ENCODE measurements at regions not wholly inside any gene's neighbourhood (a gene's known extent, or its start where the extent isn't known, plus 50 kb on each side); places are given as distances from the start of the nearest gene placed in this dataset.

DNA sequence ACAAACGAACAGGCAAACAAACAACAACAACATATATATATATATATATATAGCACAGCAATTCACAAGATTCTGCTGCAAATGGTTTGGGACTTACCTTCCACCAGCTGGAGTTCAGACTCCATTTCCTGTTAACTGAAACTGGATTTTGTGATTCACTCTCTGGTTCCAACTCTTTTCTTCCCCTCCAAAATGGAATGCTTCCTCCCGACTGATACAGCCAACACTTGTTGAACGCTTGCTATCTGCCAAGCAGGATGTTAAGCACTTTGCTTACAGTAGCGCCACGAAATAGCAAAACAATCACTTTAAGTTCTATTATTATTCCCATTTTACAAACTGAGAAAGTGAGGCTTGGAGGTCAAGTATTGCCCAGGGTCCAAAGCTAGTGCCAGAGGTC, 116.0 kb upstream of the TMEM132C start:
- H3K27me3 Mint-ChIP-seq: no peaks in the 10 kb centered on the region
- ChIA-PET CTCF (no interaction called here), POLR2A (no interaction called here)
- TF ChIP-seq, protein P1, sequence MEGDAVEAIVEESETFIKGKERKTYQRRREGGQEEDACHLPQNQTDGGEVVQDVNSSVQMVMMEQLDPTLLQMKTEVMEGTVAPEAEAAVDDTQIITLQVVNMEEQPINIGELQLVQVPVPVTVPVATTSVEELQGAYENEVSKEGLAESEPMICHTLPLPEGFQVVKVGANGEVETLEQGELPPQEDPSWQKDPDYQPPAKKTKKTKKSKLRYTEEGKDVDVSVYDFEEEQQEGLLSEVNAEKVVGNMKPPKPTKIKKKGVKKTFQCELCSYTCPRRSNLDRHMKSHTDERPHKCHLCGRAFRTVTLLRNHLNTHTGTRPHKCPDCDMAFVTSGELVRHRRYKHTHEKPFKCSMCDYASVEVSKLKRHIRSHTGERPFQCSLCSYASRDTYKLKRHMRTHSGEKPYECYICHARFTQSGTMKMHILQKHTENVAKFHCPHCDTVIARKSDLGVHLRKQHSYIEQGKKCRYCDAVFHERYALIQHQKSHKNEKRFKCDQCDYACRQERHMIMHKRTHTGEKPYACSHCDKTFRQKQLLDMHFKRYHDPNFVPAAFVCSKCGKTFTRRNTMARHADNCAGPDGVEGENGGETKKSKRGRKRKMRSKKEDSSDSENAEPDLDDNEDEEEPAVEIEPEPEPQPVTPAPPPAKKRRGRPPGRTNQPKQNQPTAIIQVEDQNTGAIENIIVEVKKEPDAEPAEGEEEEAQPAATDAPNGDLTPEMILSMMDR (IDR thresholded peaks at IDR 0.05): no peak
- H3K27ac Mint-ChIP-seq: no peak overlapping the region
- H3K4me1 Mint-ChIP-seq (ENCODE audit: low read depth): no peaks in the 10 kb centered on the region
- intact Hi-C loops (cut with micrococcal nuclease): no loop called here
- H3K36me3 Mint-ChIP-seq (ENCODE audit: low read depth): no peaks in the 10 kb centered on the region
- no peak overlapping the region for H3K4me3 Mint-ChIP-seq
- H3K9me3 Mint-ChIP-seq: no peaks in the 10 kb centered on the region
- ATAC-seq: no peak
- no peak for DNase-seq

- CTCF ChIA-PET: no interaction called here
- Mint-ChIP-seq H3K4me1 (ENCODE audit: low read depth) (no peaks in the 10 kb centered on the region), H3K27ac (no peak overlapping the region), H3K9me3 (no peaks in the 10 kb centered on the region), H3K27me3 (no peaks in the 10 kb centered on the region), H3K36me3 (ENCODE audit: low read depth) (no peaks in the 10 kb centered on the region), H3K4me3 (no peak overlapping the region)
- POLR2A ChIA-PET: no interaction called here
- DNase-seq (no peak), ATAC-seq (no peak)
- intact Hi-C loops (cut with micrococcal nuclease): no loop called here
- TF ChIP-seq, protein P1 (IDR thresholded peaks at IDR 0.05): no peak
These were observed 111.4 kb upstream of the TMEM132C start for GRCh38 chr12:128155571-128155970.

DNA sequence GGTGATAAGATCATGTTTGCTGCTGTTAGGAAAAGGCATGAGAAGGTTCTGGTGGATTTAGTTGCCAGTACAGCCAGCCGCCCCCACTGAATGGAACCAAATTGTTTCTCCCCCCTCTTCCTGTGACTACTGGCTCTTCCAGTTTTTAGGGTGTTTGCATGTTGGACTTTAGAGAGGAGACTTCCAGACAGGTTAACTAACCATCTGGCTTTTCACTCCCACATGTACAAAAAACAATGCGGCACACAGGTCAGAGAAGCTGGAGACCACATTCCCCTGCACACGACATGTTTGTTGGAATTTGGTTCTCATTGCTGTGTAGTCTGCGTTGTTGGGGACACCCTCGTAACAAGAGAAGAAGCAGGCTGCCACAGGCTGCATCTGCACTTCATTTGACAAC, 103.9 kb upstream of the TMEM132C start:
- intact Hi-C loops (cut with micrococcal nuclease): no loop called here
- TF ChIP-seq, protein P1 (IDR thresholded peaks at IDR 0.05): no peak
- ATAC-seq: no peak

DNA sequence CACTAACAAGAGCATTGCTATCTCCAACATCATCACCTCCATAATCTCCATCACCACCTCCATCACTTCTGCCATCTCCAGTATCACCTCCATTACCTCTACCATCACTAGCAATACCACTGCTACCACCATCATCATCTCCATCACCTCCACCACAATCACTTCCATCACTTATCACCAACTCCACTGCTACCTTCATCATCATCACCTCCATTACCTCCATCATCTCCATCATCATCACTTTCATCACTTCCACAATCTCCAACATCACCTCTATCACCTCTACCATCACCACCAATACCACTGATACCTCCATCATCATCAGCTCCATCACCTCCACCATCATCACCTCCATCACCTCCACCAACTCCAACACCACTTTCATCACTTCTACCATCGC, 102.4 kb upstream of the TMEM132C start:
- H3K27ac Mint-ChIP-seq: no peak overlapping the region
- ATAC-seq (no peak), DNase-seq (no peak)
- TF ChIP-seq, protein P1 (IDR thresholded peaks at IDR 0.05): no peak
- H3K4me1 Mint-ChIP-seq (ENCODE audit: low read depth): no peaks in the 10 kb centered on the region
- ChIA-PET CTCF (interaction anchor here (1.1 kb wide), 1 partner anchor 95 kb away, joined by 3 read pairs; no protein-coding TSS in a partner anchor), POLR2A (no interaction called here)
- intact Hi-C loops (cut with micrococcal nuclease): no loop called here
- H3K27me3 Mint-ChIP-seq: no peaks in the 10 kb centered on the region
- H3K9me3 Mint-ChIP-seq: peaks cover 2% of the 10 kb centered on the region
- no peak overlapping the region for H3K4me3 Mint-ChIP-seq
- H3K36me3 Mint-ChIP-seq (ENCODE audit: low read depth): no peaks in the 10 kb centered on the region

More for the DNA sequence above, 103.9 kb upstream of the TMEM132C start:
- DNase-seq: no peak
- no peaks in the 10 kb centered on the region for H3K27me3 Mint-ChIP-seq
- H3K4me1 Mint-ChIP-seq (ENCODE audit: low read depth): no peaks in the 10 kb centered on the region
- no peaks in the 10 kb centered on the region for H3K36me3 Mint-ChIP-seq (ENCODE audit: low read depth)
- H3K9me3 Mint-ChIP-seq: no peaks in the 10 kb centered on the region
- CTCF ChIA-PET: interaction anchor here (1.1 kb wide), 1 partner anchor 94 kb away, joined by 3 read pairs; no protein-coding TSS in a partner anchor
- POLR2A ChIA-PET: no interaction called here
- H3K27ac Mint-ChIP-seq: no peak overlapping the region
- H3K4me3 Mint-ChIP-seq: no peak overlapping the region

DNA sequence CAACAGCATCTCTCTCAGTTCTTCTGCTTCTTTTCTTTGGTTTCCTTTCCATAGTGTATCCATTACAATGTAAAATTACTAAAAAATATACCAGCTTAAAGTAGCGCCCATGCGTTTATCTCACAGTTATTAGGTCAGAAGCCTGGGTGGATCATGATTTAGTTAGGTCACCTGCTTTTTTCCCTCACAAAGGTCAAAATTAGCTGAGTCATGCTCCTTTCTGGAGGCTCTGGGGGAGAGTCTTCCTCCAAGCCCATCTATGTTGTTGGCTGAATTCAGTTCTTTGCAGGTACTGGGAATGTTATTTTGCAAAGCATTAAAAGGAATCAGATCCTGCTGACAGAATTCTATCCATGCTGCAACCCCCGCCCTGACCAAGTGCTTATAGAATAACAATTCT, 101.6 kb upstream of the TMEM132C start:
- Mint-ChIP-seq H3K4me3 (no peak overlapping the region), H3K27ac (no peak overlapping the region), H3K36me3 (ENCODE audit: low read depth) (no peaks in the 10 kb centered on the region), H3K9me3 (peaks cover 2% of the 10 kb centered on the region), H3K4me1 (ENCODE audit: low read depth) (no peaks in the 10 kb centered on the region), H3K27me3 (no peaks in the 10 kb centered on the region)
- ChIA-PET POLR2A (no interaction called here), CTCF (no interaction called here)
- intact Hi-C loops (cut with micrococcal nuclease): no loop called here
- DNase-seq (no peak), ATAC-seq (no peak)
- TF ChIP-seq, protein P1 (IDR thresholded peaks at IDR 0.05): no peak
